ENCODE measurements at regions not wholly inside any gene's neighbourhood (a gene's known extent, or its start where the extent isn't known, plus 50 kb on each side); places are given as distances from the start of the nearest gene placed in this dataset.

GRCh38 chr4:100834616-100835015 is 316.8 kb upstream of the EMCN start:
- no peak overlapping the region for H3K4me3 ChIP-seq (ENCODE audit: low read depth, low read length)
- H3K4me1 ChIP-seq (ENCODE audit: control insufficient read depth, insufficient read depth, low read length), result no peaks in the 10 kb centered on the region
- ChIA-PET CTCF (no interaction called here), POLR2A (no interaction called here)
- no peak for TF ChIP-seq ZNF394 (tag by site-specific recombination; IDR thresholded peaks at IDR 0.05; ENCODE audit: borderline replicate concordance)
- H3K9me3 ChIP-seq (ENCODE audit: control insufficient read depth, insufficient read depth, low read depth, low read length), result no peaks in the 10 kb centered on the region
- no peaks in the 10 kb centered on the region for H3K36me3 ChIP-seq (ENCODE audit: control insufficient read depth in 2 of 2, insufficient read depth in 1 of 2, low read length in 2 of 2)
- H3K27ac ChIP-seq (ENCODE audit: extremely low read depth, low read depth, low read length), result no peak overlapping the region

GRCh38 chr4:100833906-100834305 is 316.1 kb upstream of the EMCN start:
- Histone ChIP-seq H3K9me3 (ENCODE audit: control insufficient read depth, insufficient read depth, low read depth, low read length) (no peaks in the 10 kb centered on the region), H3K4me3 (ENCODE audit: low read depth, low read length) (no peak overlapping the region), H3K4me1 (ENCODE audit: control insufficient read depth, insufficient read depth, low read length) (no peaks in the 10 kb centered on the region), H3K27ac (ENCODE audit: extremely low read depth, low read depth, low read length) (no peak overlapping the region), H3K36me3 (ENCODE audit: control insufficient read depth in 2 of 2, insufficient read depth in 1 of 2, low read length in 2 of 2) (no peaks in the 10 kb centered on the region)
- ChIA-PET CTCF (no interaction called here), POLR2A (no interaction called here)
- TF ChIP-seq ZNF654 (tag by site-specific recombination; IDR thresholded peaks at IDR 0.05; ENCODE audit: low read depth), result no peak
- TF ChIP-seq ZNF530 (tag by site-specific recombination; IDR thresholded peaks at IDR 0.05; ENCODE audit: low read depth), result no peak
- TF ChIP-seq ZNF776 (tag by site-specific recombination; IDR thresholded peaks at IDR 0.05; ENCODE audit: borderline replicate concordance), result no peak
- no peak for TF ChIP-seq ZNF626 (tag by site-specific recombination; IDR thresholded peaks at IDR 0.05)
- TF ChIP-seq ZNF404 (tag by site-specific recombination; IDR thresholded peaks at IDR 0.05), result no peak

GRCh38 chr4:100828986-100829685 is 311.3 kb upstream of the EMCN start:
- H3K36me3 ChIP-seq (ENCODE audit: control insufficient read depth in 2 of 2, insufficient read depth in 1 of 2, low read length in 2 of 2), result no peaks in the 10 kb centered on the region
- ChIA-PET CTCF (no interaction called here), POLR2A (no interaction called here)
- H3K4me3 ChIP-seq (ENCODE audit: low read depth, low read length), result no peak overlapping the region
- no peaks in the 10 kb centered on the region for H3K4me1 ChIP-seq (ENCODE audit: control insufficient read depth, insufficient read depth, low read length)
- TF ChIP-seq TSHZ1 (tag by site-specific recombination; IDR thresholded peaks at IDR 0.05; ENCODE audit: borderline replicate concordance) (no peak), ZNF701 (tag by site-specific recombination; IDR thresholded peaks at IDR 0.05) (no peak), ZBTB10 (tag by site-specific recombination; IDR thresholded peaks at IDR 0.05) (no peak), ZNF560 (tag by site-specific recombination; IDR thresholded peaks at IDR 0.05; ENCODE audit: borderline replicate concordance) (no peak), ZNF704 (tag by site-specific recombination; IDR thresholded peaks at IDR 0.05) (no peak), ZFHX2 (tag by site-specific recombination; conservative IDR thresholded peaks at IDR 0.05) (no peak), ZBTB6 (tag by site-specific recombination; IDR thresholded peaks at IDR 0.05) (no peak)
- no peak overlapping the region for H3K27ac ChIP-seq (ENCODE audit: extremely low read depth, low read depth, low read length)
- H3K9me3 ChIP-seq (ENCODE audit: control insufficient read depth, insufficient read depth, low read depth, low read length), result no peaks in the 10 kb centered on the region

Measured in HEK293 (cell line).